Activated CD4-positive, alpha-beta memory T cell treated with anti-CD3 and anti-CD28 coated beads for 36 hours (primary cell): ENCODE measurements at regions not wholly inside any gene's neighbourhood (a gene's known extent, or its start where the extent isn't known, plus 50 kb on each side); places are given as distances from the start of the nearest gene placed in this dataset.

Experiments
- CTCF ChIA-PET: fragments of 350-600 bp; sonication (Branson Sonifier 250); formaldehyde crosslinking; loops from one replicate; lab custom pipeline; 2021; ENCODE audit warnings: antibody characterized with exemption, inconsistent platforms; lab: Charles Lee
- POLR2A ChIA-PET: fragments of 350-600 bp; sonication (Branson Sonifier 250); formaldehyde crosslinking; loops from one replicate; lab custom pipeline; 2021; ENCODE audit warnings: antibody characterized with exemption; lab: Charles Lee
- DNase-seq: peaks from one replicate; pipeline ENCODE4 v3.0.0-alpha.2; 2020
- H3K27ac Mint-ChIP-seq: one replicate; pipeline ENCODE4 v1.8.0; 2021; ENCODE audit warnings: mixed read lengths
- H3K27me3 Mint-ChIP-seq: one replicate; pipeline ENCODE4 v1.8.0; 2021; ENCODE audit warnings: mixed read lengths
- H3K36me3 Mint-ChIP-seq: one replicate; pipeline ENCODE4 v1.8.0; 2021; ENCODE audit warnings: mixed read lengths
- H3K4me1 Mint-ChIP-seq: one replicate; pipeline ENCODE4 v1.8.0; 2021; ENCODE audit warnings: low read depth, mixed read lengths
- H3K4me3 Mint-ChIP-seq: one replicate; pipeline ENCODE4 v1.8.0; 2021; ENCODE audit warnings: mild to moderate bottlenecking, mixed read lengths
- H3K9me3 Mint-ChIP-seq: one replicate; pipeline ENCODE4 v1.8.0; 2021; ENCODE audit warnings: mixed read lengths
- intact Hi-C: fragments of 100-400 bp; cut with micrococcal nuclease; formaldehyde crosslinking; loops from one replicate; pipeline ENCODE4 v1.15.1; 2023

GRCh38 chrX:124217304-124218251 is 114.9 kb upstream of the TEX13D start:
- H3K4me1 Mint-ChIP-seq, result peaks cover 66% of the 10 kb centered on the region
- ChIA-PET CTCF (interaction anchor here (0.7 to 1.9 kb wide), 8 partner anchors 12 to 153 kb away, joined by 3 to 6 read pairs (median 4); partner anchors contain the start of gene SH2D1A), POLR2A (interaction anchor here (0.6 to 4.7 kb wide), 7 partner anchors 15 to 178 kb away, joined by 3 to 55 read pairs (median 4); partner anchors contain the start of gene SH2D1A)
- H3K9me3 Mint-ChIP-seq, result no peaks in the 10 kb centered on the region
- DNase-seq, result peak; percentile 78
- intact Hi-C loops, result loop anchor here (1.0 to 10.0 kb wide), 9 partner anchors 21 to 1077 kb away; no protein-coding TSS in a partner anchor
- no peaks in the 10 kb centered on the region for H3K36me3 Mint-ChIP-seq
- H3K27me3 Mint-ChIP-seq, result no peaks in the 10 kb centered on the region
- H3K27ac Mint-ChIP-seq, result peak overlapping the region; percentile 96
- peak overlapping the region; percentile 54 for H3K4me3 Mint-ChIP-seq

GRCh38 chrX:124223524-124223923 is 108.9 kb upstream of the TEX13D start:
- Mint-ChIP-seq H3K4me3 (peak overlapping the region; percentile 34), H3K4me1 (peaks cover 35% of the 10 kb centered on the region), H3K27ac (peak overlapping the region; percentile 31), H3K9me3 (no peaks in the 10 kb centered on the region), H3K27me3 (no peaks in the 10 kb centered on the region), H3K36me3 (no peaks in the 10 kb centered on the region)
- DNase-seq, result peak; percentile 47
- ChIA-PET CTCF (interaction anchor here (0.7 to 0.8 kb wide), 2 partner anchors 10 to 123 kb away, joined by 3 read pairs; partner anchors contain the start of gene SH2D1A), POLR2A (no interaction called here)
- intact Hi-C loops, result no loop called here

DNA sequence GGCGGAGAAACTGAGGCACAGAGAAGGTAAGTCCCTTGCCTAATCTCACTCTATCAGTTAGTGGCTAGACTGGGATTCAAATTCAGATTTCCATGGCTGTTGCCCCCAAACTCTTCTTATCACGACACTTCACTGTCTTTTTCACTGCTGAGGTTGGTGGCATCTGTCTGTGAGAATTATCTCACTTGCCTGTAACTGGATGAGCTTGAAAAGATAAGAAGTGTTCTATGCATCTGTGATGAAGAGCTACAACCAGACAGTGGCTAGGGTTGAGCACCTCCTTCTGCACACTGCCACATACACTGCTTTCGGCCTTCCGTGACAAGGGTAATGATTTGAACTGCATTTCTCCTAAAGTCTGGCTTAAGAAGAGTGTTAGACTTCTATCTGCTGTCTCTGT is 107.9 kb upstream of the TEX13D start:
- peaks cover 25% of the 10 kb centered on the region for H3K4me1 Mint-ChIP-seq
- H3K36me3 Mint-ChIP-seq, result no peaks in the 10 kb centered on the region

GRCh38 chrX:124226129-124226528 is 106.3 kb upstream of the TEX13D start:
- H3K27ac Mint-ChIP-seq, result no peak overlapping the region
- H3K4me1 Mint-ChIP-seq, result peaks cover 19% of the 10 kb centered on the region
- no peaks in the 10 kb centered on the region for H3K27me3 Mint-ChIP-seq
- intact Hi-C loops, result no loop called here
- ChIA-PET CTCF (no interaction called here), POLR2A (no interaction called here)
- no peaks in the 10 kb centered on the region for H3K36me3 Mint-ChIP-seq
- H3K9me3 Mint-ChIP-seq, result no peaks in the 10 kb centered on the region
- no peak for DNase-seq
- no peak overlapping the region for H3K4me3 Mint-ChIP-seq

More for the DNA sequence above, 107.9 kb upstream of the TEX13D start:
- Mint-ChIP-seq H3K9me3 (no peaks in the 10 kb centered on the region), H3K4me3 (no peak overlapping the region), H3K27ac (no peak overlapping the region), H3K27me3 (no peaks in the 10 kb centered on the region)
- intact Hi-C loops, result no loop called here
- DNase-seq, result no peak
- CTCF ChIA-PET, result no interaction called here
- POLR2A ChIA-PET, result no interaction called here

- H3K36me3 Mint-ChIP-seq, result no peaks in the 10 kb centered on the region
- intact Hi-C loops, result no loop called here
Measured at GRCh38 chrX:124228849-124229248, 103.6 kb upstream of the TEX13D start.

GRCh38 chrX:124229374-124229773 is 103.1 kb upstream of the TEX13D start:
- POLR2A ChIA-PET, result no interaction called here
- Mint-ChIP-seq H3K27me3 (no peaks in the 10 kb centered on the region), H3K27ac (no peak overlapping the region), H3K9me3 (no peaks in the 10 kb centered on the region), H3K4me3 (no peak overlapping the region), H3K36me3 (no peaks in the 10 kb centered on the region), H3K4me1 (peaks cover 23% of the 10 kb centered on the region)
- CTCF ChIA-PET, result interaction anchor here (1.3 to 1.6 kb wide), 2 partner anchors 9 to 12 kb away, joined by 3 to 4 read pairs; no protein-coding TSS in a partner anchor
- DNase-seq, result no peak
- intact Hi-C loops, result no loop called here

More at GRCh38 chrX:124228849-124229248, 103.6 kb upstream of the TEX13D start:
- peaks cover 22% of the 10 kb centered on the region for H3K4me1 Mint-ChIP-seq
- no peak overlapping the region for H3K27ac Mint-ChIP-seq
- no peak for DNase-seq
- H3K4me3 Mint-ChIP-seq, result no peak overlapping the region
- H3K9me3 Mint-ChIP-seq, result no peaks in the 10 kb centered on the region
- no peaks in the 10 kb centered on the region for H3K27me3 Mint-ChIP-seq
- ChIA-PET CTCF (interaction anchor here (1.6 kb wide), 1 partner anchor 9 kb away, joined by 4 read pairs; no protein-coding TSS in a partner anchor), POLR2A (no interaction called here)

- intact Hi-C loops, result no loop called here
- no peak for DNase-seq
- H3K9me3 Mint-ChIP-seq, result no peaks in the 10 kb centered on the region
- no peaks in the 10 kb centered on the region for H3K27me3 Mint-ChIP-seq
- CTCF ChIA-PET, result interaction anchor here (1.3 kb wide), 1 partner anchor 14 kb away, joined by 3 read pairs; no protein-coding TSS in a partner anchor
- H3K4me3 Mint-ChIP-seq, result no peak overlapping the region
- H3K4me1 Mint-ChIP-seq, result peaks cover 15% of the 10 kb centered on the region
- H3K36me3 Mint-ChIP-seq, result no peaks in the 10 kb centered on the region
- POLR2A ChIA-PET, result no interaction called here
- H3K27ac Mint-ChIP-seq, result no peak overlapping the region
Measured at GRCh38 chrX:124230655-124231450, 101.6 kb upstream of the TEX13D start.

DNA sequence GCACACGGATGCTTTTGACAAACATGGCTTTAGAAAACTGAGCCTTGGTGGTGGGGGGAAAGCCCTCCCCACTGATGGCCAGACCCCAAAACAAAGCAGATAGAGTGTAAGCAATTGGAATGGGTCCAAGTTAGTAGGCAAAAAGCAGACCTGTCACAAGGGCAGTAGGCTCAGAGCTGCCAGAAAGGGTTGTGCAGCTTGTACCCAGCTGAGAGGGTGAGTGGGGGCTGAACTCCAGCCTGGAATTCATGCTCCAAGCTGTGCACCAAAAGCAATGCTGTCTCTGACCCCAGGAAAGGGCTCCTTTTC is 101.1 kb upstream of the TEX13D start:
- ChIA-PET CTCF (interaction anchor here (1.0 kb wide), 1 partner anchor 14 kb away, joined by 3 read pairs; no protein-coding TSS in a partner anchor), POLR2A (no interaction called here)
- H3K27ac Mint-ChIP-seq, result no peak overlapping the region
- intact Hi-C loops, result no loop called here
- H3K4me1 Mint-ChIP-seq, result peaks cover 15% of the 10 kb centered on the region
- no peaks in the 10 kb centered on the region for H3K27me3 Mint-ChIP-seq
- DNase-seq, result no peak
- no peak overlapping the region for H3K4me3 Mint-ChIP-seq
- no peaks in the 10 kb centered on the region for H3K9me3 Mint-ChIP-seq
- no peaks in the 10 kb centered on the region for H3K36me3 Mint-ChIP-seq

DNA sequence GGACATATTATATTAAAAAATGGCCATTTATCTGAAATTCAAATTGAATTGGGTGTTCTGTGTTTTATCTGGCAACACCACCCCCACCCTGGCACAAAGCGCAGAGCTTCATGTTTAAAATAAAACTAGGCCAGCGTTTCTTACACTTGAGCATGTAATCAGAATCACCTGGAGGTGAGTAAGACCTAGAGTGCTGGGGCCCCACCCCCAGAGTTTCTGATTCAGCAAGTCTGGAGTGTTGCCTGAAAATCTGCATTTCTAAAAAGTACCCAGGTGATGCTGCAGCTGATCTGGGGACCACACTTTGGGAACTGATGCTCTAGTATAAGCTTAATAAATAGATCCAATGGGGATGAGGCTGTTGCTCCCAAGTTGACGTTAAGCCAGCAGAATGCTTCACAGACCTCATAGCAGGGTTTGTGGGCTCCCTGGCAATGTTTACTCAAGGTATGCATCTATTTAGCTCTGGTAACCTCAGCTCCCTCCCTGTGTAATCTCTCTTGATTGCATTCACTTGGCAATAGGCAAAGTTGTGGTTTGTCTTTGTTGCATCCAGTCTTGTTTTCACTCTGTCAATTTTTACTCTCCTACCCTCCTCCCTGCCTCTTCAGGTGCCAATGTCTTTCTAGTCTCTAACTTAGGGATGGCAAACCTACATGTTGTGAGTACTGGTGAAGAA is 99.8 kb upstream of the TEX13D start:
- peaks cover 20% of the 10 kb centered on the region for H3K4me1 Mint-ChIP-seq
- H3K9me3 Mint-ChIP-seq, result no peaks in the 10 kb centered on the region
- H3K27me3 Mint-ChIP-seq, result no peaks in the 10 kb centered on the region
- H3K4me3 Mint-ChIP-seq, result no peak overlapping the region
- intact Hi-C loops, result no loop called here
- POLR2A ChIA-PET, result interaction anchor here (1.4 to 1.6 kb wide), 2 partner anchors 14 to 113 kb away, joined by 7 to 10 read pairs; partner anchors contain the start of gene SH2D1A
- peak overlapping the region; percentile 42 for H3K27ac Mint-ChIP-seq
- DNase-seq, result peak; percentile 77
- CTCF ChIA-PET, result interaction anchor here (1.0 to 1.4 kb wide), 2 partner anchors 12 to 15 kb away, joined by 3 read pairs; no protein-coding TSS in a partner anchor
- no peaks in the 10 kb centered on the region for H3K36me3 Mint-ChIP-seq

DNA sequence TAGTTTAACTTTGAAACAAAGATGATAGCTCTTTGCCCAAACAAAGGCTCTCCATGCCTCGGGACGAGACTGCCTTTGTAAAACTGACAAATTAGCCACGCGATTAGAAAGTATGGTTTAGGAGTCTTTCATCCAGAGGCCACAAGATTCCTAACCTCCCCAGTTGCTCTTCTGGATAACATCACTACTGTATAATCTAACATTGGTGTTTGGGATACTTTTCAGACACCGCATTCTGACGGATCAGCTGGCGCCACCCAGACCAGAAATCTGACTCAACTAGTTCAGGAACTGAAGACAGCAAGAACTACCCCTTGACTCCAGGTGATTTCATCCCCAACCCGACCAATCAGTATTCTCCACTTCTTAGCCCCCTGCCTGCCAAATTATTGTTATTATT is 98.1 kb upstream of the TEX13D start:
- Mint-ChIP-seq H3K4me3 (no peak overlapping the region), H3K9me3 (no peaks in the 10 kb centered on the region)
- POLR2A ChIA-PET, result no interaction called here

DNA sequence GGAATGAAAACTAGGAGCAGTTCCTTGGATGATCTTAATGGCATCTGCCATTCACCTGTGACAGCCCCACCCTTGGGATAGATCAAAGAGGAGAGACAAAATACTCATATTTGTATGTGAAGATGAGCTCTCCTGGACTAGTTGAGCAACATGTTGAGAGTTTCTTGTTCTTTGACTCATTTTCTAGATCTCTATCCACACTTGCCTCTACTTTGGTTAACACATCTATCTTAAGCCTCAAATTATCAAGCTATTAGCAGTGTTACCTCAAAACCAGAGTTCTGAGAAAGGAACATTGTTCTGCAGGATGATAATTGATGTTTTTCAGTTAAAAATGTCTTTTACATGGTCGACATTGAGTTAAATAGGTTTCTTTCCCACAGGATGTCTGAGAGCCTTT is 94.2 kb upstream of the TEX13D start:
- Mint-ChIP-seq H3K36me3 (no peaks in the 10 kb centered on the region), H3K4me3 (no peak overlapping the region), H3K9me3 (no peaks in the 10 kb centered on the region), H3K27me3 (no peaks in the 10 kb centered on the region), H3K4me1 (peaks cover 51% of the 10 kb centered on the region), H3K27ac (peak overlapping the region; percentile 71)
- ChIA-PET POLR2A (interaction anchor here (0.6 to 2.8 kb wide), 5 partner anchors 20 to 108 kb away, joined by 3 to 14 read pairs (median 4); partner anchors contain the start of gene SH2D1A), CTCF (interaction anchor here (0.6 to 1.5 kb wide), 4 partner anchors 9 to 27 kb away, joined by 3 to 7 read pairs (median 4); no protein-coding TSS in a partner anchor)
- intact Hi-C loops, result loop anchor here (1.0 kb wide), 4 partner anchors 20 to 103 kb away; no protein-coding TSS in a partner anchor
- DNase-seq, result peak; percentile 18

More for the DNA sequence above, 98.1 kb upstream of the TEX13D start:
- CTCF ChIA-PET, result no interaction called here
- Mint-ChIP-seq H3K4me1 (peaks cover 36% of the 10 kb centered on the region), H3K27me3 (no peaks in the 10 kb centered on the region), H3K27ac (no peak overlapping the region), H3K36me3 (no peaks in the 10 kb centered on the region)
- intact Hi-C loops, result no loop called here
- DNase-seq, result no peak
